ENCODE measurements at regions not wholly inside any gene's neighbourhood (a gene's known extent, or its start where the extent isn't known, plus 50 kb on each side); places are given as distances from the start of the nearest gene placed in this dataset.

DNA sequence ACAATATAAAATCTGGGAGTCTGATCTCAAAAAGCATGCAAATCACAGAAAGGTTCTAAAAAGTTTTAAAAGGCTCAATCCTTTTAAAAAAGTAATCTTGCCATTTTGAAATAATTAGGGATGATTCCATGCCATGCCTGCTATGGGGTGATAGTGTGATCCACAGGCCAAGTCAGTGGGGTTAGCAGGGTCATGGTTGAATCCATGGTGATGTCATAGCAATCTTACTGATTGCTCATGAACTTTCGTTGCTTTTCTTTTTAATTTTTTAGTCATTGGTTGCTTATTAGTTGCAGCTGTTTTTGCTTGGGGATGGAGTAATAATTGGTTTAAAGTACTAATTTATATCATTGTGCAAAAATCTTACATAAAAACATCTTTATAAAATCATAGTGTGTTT, 485.0 kb downstream of the ENC1 start:
- TF ChIP-seq CTCF (IDR thresholded peaks at IDR 0.05; ENCODE audit: borderline replicate concordance, extremely low read depth, low read length, poor library complexity, severe bottlenecking) (no peak), EZH2 (IDR thresholded peaks at IDR 0.05; ENCODE audit: borderline replicate concordance, low read depth, low read length, severe bottlenecking) (no peak)
